MG63 (cell line): ENCODE measurements at regions not wholly inside any gene's neighbourhood (a gene's known extent, or its start where the extent isn't known, plus 50 kb on each side); places are given as distances from the start of the nearest gene placed in this dataset.

Experiments used
- DNase-seq: peaks from one replicate; pipeline ENCODE4 v3.0.0-alpha.2; 2020
- H3K27me3 ChIP-seq: fragments of 250-450 bp; sonication (Bioruptor Pico); 2 replicates; pipeline ENCODE4 v1.5.1; 2020; ENCODE audit warnings: mild to moderate bottlenecking, moderate library complexity
- H3K36me3 ChIP-seq: fragments of 250-450 bp; sonication (Bioruptor Pico); 2 replicates; pipeline ENCODE4 v1.5.1; 2020; ENCODE audit warnings: mild to moderate bottlenecking, moderate library complexity
- H3K4me3 ChIP-seq: fragments of 250-450 bp; sonication (Bioruptor Pico); 2 replicates; pipeline ENCODE4 v1.5.1; 2020; ENCODE audit warnings: mild to moderate bottlenecking, moderate library complexity
- H3K9me3 ChIP-seq: fragments of 250-450 bp; sonication (Bioruptor Pico); 2 replicates; pipeline ENCODE4 v1.5.1; 2020; ENCODE audit warnings: mild to moderate bottlenecking, moderate library complexity

GRCh38 chr1:58917436-58917835 is 133.6 kb upstream of the JUN start:
- H3K36me3 ChIP-seq, result no peaks in the 10 kb centered on the region
- no peak for DNase-seq
- no peaks in the 10 kb centered on the region for H3K27me3 ChIP-seq
- no peak overlapping the region for H3K4me3 ChIP-seq
- peaks cover 6% of the 10 kb centered on the region; the same call in 1 of the 2 replicates for H3K9me3 ChIP-seq

- Histone ChIP-seq H3K9me3 (peaks cover 6% of the 10 kb centered on the region; the same call in 1 of the 2 replicates), H3K4me3 (no peak overlapping the region), H3K27me3 (no peaks in the 10 kb centered on the region), H3K36me3 (no peaks in the 10 kb centered on the region)
- no peak for DNase-seq
Observed at GRCh38 chr1:58919226-58919958, 135.5 kb upstream of the JUN start.

DNA sequence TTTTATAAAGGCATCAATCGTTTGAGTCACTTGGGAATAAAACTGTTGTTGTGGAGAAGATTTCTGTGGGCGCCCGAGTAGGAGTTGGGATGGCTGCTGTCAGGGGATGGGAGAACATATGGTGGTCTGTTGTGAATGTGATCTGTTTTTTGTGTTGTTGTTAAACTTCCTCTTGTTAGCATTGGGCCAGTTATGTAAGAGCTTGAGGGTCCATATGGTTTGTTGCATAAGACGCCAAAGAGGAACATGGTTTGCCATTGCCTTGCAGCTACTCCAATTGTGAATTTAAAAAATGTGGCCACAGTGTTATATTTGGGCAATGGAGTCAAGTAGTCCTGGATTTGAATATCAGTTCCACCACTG is 136.1 kb upstream of the JUN start:
- Histone ChIP-seq H3K36me3 (no peaks in the 10 kb centered on the region), H3K27me3 (no peaks in the 10 kb centered on the region)

GRCh38 chr1:58921342-58921741 is 137.5 kb upstream of the JUN start:
- H3K27me3 ChIP-seq, result no peaks in the 10 kb centered on the region
- DNase-seq, result no peak
- no peaks in the 10 kb centered on the region for H3K36me3 ChIP-seq
- H3K9me3 ChIP-seq, result no peaks in the 10 kb centered on the region
- H3K4me3 ChIP-seq, result no peak overlapping the region

More for the DNA sequence above, 136.1 kb upstream of the JUN start:
- Histone ChIP-seq H3K9me3 (peaks cover 3% of the 10 kb centered on the region; the same call in 1 of the 2 replicates), H3K4me3 (no peak overlapping the region)
- no peak for DNase-seq

- H3K27me3 ChIP-seq, result no peaks in the 10 kb centered on the region
- DNase-seq, result no peak
- no peaks in the 10 kb centered on the region for H3K36me3 ChIP-seq
- H3K9me3 ChIP-seq, result no peaks in the 10 kb centered on the region
- no peak overlapping the region for H3K4me3 ChIP-seq
Observed at GRCh38 chr1:58921751-58922150, 137.9 kb upstream of the JUN start.

DNA sequence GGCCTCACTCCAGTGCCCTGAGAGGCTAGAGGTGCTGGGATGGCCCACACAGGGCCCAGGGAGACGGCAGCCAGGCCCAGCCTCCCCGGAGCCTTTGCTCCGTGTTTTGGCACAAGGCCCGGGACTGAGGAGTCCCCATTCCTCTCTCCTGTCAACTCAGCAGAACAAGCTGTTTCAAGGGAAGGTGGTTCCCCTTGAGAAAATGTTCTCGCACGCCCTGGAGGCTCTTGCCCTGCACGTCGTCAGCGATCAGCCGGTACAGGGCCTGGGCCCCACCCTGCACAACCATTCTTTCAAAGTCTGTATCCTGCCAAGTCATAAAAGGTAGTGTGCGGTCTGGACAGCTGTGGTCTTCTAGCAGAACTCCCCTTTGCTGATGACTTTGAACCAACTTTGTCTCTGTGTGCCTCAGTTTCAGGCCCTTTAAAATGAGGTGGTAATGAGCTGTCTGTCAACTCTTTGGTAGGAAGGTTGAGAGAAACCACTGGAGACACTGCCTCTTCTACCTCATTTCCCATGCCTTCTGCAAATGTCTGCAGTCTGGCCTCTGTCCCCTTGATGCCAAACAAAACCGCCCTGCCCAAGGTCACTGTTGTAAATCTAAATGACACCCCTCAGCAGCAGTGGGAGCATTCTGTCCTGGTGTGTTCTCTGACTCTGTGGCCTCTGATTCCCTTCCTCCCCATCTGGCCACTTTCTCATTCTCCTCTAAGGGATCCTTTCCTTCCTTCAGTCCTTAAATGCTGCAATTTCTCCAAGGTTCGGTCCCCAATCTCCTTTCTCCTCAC is 138.6 kb upstream of the JUN start:
- H3K36me3 ChIP-seq, result no peaks in the 10 kb centered on the region
- H3K9me3 ChIP-seq, result no peaks in the 10 kb centered on the region
- H3K27me3 ChIP-seq, result no peaks in the 10 kb centered on the region
- DNase-seq, result no peak
- no peak overlapping the region for H3K4me3 ChIP-seq

DNA sequence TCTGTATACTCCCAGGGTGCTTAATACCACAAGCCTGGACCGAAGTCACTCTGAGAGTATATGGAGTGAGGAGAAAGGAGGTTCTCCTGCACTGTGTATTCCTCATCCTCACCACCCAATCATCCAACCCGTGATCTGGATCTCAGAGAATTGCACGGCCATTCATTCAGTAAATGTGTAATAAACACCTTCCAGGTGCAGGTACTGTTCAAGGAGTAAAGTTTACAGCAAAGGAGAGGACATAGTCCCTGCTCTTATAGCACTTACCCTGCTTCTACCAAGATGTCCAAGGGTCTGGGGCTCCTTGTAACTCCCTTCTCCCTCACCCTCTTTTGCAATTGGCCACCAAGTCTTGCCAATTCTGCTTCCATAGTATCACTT is 139.2 kb upstream of the JUN start:
- DNase-seq, result no peak
- no peaks in the 10 kb centered on the region for H3K9me3 ChIP-seq
- no peaks in the 10 kb centered on the region for H3K36me3 ChIP-seq
- no peaks in the 10 kb centered on the region for H3K27me3 ChIP-seq
- no peak overlapping the region for H3K4me3 ChIP-seq

GRCh38 chr1:58924016-58924565 is 140.2 kb upstream of the JUN start:
- DNase-seq, result no peak
- Histone ChIP-seq H3K9me3 (no peaks in the 10 kb centered on the region), H3K4me3 (no peak overlapping the region), H3K27me3 (no peaks in the 10 kb centered on the region), H3K36me3 (no peaks in the 10 kb centered on the region)

DNA sequence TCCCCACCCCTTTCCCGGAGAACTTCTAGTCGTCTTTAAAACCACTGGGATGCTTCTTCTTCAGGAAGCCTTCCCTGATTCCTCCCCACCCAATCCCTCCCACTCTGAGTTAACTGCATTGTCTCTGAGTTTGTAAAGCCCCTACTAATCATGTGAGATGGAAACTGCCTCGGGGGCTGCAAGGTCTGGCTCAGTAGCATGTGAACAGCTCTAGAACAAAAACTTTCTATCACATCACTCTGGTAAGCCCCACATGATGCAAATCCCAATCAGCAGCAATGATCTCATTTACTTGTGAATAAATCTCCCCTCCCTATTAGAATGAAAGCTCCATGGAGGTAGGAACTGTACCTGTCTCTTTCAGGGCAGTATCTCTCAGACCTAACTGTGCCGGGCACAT is 141.0 kb upstream of the JUN start:
- DNase-seq, result no peak

GRCh38 chr1:58925247-58925646 is 141.4 kb upstream of the JUN start:
- Histone ChIP-seq H3K4me3 (no peak overlapping the region), H3K36me3 (no peaks in the 10 kb centered on the region), H3K9me3 (no peaks in the 10 kb centered on the region), H3K27me3 (no peaks in the 10 kb centered on the region)
- DNase-seq, result no peak

More for the DNA sequence above, 141.0 kb upstream of the JUN start:
- H3K27me3 ChIP-seq, result no peaks in the 10 kb centered on the region
- H3K36me3 ChIP-seq, result no peaks in the 10 kb centered on the region
- no peak overlapping the region for H3K4me3 ChIP-seq
- no peaks in the 10 kb centered on the region for H3K9me3 ChIP-seq

DNA sequence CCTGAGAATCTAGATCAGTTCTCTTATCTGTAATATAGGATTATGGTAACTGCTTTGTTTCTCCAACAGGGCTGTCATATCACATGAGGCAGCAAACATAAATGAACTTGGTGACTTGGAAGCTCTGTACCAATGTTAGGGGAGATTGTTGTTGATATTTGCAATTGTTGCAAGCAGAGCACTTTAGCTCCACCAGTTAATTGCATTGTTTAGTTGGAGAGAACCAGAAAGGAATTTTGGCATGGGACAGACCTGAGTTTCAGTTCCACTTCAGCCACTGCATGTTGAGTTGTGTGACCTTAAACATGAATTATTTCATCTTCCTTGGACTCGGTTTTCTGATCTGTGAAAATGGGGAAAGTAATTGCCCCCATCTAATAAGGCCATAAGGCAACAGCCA is 142.3 kb upstream of the JUN start:
- Histone ChIP-seq H3K4me3 (no peak overlapping the region), H3K9me3 (no peaks in the 10 kb centered on the region), H3K36me3 (no peaks in the 10 kb centered on the region), H3K27me3 (no peaks in the 10 kb centered on the region)
- no peak for DNase-seq

DNA sequence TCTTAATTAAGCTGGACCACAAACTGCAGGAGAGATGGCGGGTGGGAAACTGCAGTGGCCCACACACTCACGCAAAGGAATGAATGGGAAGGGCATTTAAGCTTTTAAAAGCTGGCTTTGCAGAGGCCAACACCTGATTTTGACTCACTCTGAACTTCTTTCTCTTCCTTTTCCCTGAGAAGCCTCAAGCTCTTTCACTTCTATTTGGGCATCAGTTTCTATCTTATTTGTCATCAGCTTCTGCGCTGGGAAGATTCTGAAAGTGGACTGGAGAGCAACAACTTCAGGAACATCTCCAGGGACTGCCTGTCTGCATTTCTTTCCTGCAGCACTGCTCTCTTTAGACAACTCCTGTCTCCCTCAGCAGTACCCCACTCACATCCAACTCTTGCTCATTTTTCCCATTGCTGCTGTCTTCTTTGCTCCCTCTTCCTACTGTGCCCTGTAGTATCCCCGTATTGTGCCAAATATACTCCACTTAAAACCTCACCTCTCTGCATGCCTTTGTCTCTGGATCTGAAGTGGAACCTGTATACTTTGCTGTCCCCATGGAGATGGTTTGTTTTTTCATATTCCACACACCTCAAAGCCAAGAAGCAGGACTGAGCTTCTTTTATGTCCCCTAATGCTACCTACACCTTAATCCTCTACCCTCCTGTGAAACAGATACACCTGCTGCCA is 143.3 kb upstream of the JUN start:
- no peaks in the 10 kb centered on the region for H3K36me3 ChIP-seq
- no peaks in the 10 kb centered on the region for H3K27me3 ChIP-seq
- no peak for DNase-seq
- no peaks in the 10 kb centered on the region for H3K9me3 ChIP-seq
- H3K4me3 ChIP-seq, result no peak overlapping the region

DNA sequence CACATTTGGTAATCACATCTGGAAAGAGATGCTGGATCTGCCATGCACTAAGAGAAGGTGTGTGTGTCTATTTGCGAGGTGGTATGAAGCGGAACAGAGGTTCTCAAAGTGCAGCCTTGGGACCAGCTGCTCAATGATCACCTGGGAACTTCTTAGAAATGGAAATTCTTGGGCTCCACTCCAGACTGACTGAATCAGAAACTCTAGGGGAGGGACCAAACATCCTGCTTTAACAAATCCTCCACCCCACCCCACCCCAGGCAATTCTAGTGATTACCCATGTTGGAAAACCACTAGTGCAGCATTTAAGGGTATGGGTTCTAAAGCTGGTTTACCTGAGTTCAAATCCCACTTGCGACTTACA is 143.9 kb upstream of the JUN start:
- Histone ChIP-seq H3K9me3 (no peaks in the 10 kb centered on the region), H3K4me3 (no peak overlapping the region), H3K36me3 (no peaks in the 10 kb centered on the region), H3K27me3 (no peaks in the 10 kb centered on the region)
- no peak for DNase-seq

- Histone ChIP-seq H3K9me3 (no peaks in the 10 kb centered on the region), H3K27me3 (no peaks in the 10 kb centered on the region), H3K4me3 (no peak overlapping the region), H3K36me3 (no peaks in the 10 kb centered on the region)
- no peak for DNase-seq
Observed at GRCh38 chr1:58928514-58928913, 144.7 kb upstream of the JUN start.

- DNase-seq, result peak; percentile 18
- Histone ChIP-seq H3K36me3 (no peaks in the 10 kb centered on the region), H3K27me3 (no peaks in the 10 kb centered on the region), H3K9me3 (no peaks in the 10 kb centered on the region), H3K4me3 (no peak overlapping the region)
Observed at GRCh38 chr1:58929671-58930325, 146.0 kb upstream of the JUN start.

GRCh38 chr1:58931024-58931423 is 147.2 kb upstream of the JUN start:
- H3K9me3 ChIP-seq, result no peaks in the 10 kb centered on the region
- no peaks in the 10 kb centered on the region for H3K36me3 ChIP-seq
- no peak overlapping the region for H3K4me3 ChIP-seq
- no peak for DNase-seq
- no peaks in the 10 kb centered on the region for H3K27me3 ChIP-seq

- Histone ChIP-seq H3K36me3 (no peaks in the 10 kb centered on the region), H3K27me3 (no peaks in the 10 kb centered on the region), H3K4me3 (no peak overlapping the region), H3K9me3 (no peaks in the 10 kb centered on the region)
- DNase-seq, result no peak
Observed at GRCh38 chr1:58931756-58932155, 147.9 kb upstream of the JUN start.
